Cardiac fibroblast (primary cell): ENCODE measurements at regions not wholly inside any gene's neighbourhood (a gene's known extent, or its start where the extent isn't known, plus 50 kb on each side); places are given as distances from the start of the nearest gene placed in this dataset.
A peak's percentile ranks its signal among the peaks of the same experiment; 100 is the strongest.

Source experiments
- DNase-seq, 2 donors: peaks; one replicate each; pipeline versions ENCODE4 v3.0.0 to v3.0.0-alpha.2; 2010; ENCODE audit warnings: low read depth in 2 of 2
- H3K4me3 ChIP-seq, 2 donors: replicated peaks in 1 of 2; 1 replicate in 1 of 2; 2 replicates in 1 of 2; pipeline ENCODE4 v1.5.1; 2011; ENCODE audit warnings: low read depth in 2 of 2, low read length in 2 of 2, mild to moderate bottlenecking in 2 of 2, moderate library complexity in 1 of 2
- CTCF ChIP-seq: IDR thresholded peaks from one replicate; pipeline ENCODE4 v1.5.1; 2011; ENCODE audit warnings: low read depth, mild to moderate bottlenecking, low read length, inconsistent platforms

- no peak for TF ChIP-seq CTCF
- DNase-seq, result peak in 1 of 2 donors; percentile 7
- H3K4me3 ChIP-seq, result no peak overlapping the region
Measured at GRCh38 chrX:16258882-16259281, 91.6 kb downstream of the MAGEB17 start.

GRCh38 chrX:16267431-16267830, 100.2 kb downstream of the MAGEB17 start:
- no peak overlapping the region for H3K4me3 ChIP-seq
- TF ChIP-seq CTCF, result no peak
- DNase-seq, result no peak

DNA sequence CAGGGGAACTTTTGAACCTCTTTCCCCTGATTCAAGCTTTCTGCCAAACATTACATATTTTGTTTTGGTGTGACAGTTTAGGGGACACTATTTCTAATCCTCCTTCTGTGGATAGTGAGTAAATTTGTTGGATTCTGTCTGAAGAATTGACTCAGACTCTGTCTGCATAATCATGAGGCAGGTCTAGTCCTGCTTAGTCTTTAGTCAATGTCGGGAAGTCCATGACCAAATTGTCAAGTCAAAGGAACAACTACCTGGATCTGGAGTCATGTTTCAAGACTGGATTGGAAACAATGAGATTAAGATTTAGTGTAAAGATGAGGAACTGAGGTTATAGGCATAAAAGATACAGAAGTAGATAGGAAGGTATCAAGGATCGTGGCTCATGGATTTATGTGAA, 100.9 kb downstream of the MAGEB17 start:
- TF ChIP-seq CTCF, result no peak
- no peak overlapping the region for H3K4me3 ChIP-seq
- no peak for DNase-seq

DNA sequence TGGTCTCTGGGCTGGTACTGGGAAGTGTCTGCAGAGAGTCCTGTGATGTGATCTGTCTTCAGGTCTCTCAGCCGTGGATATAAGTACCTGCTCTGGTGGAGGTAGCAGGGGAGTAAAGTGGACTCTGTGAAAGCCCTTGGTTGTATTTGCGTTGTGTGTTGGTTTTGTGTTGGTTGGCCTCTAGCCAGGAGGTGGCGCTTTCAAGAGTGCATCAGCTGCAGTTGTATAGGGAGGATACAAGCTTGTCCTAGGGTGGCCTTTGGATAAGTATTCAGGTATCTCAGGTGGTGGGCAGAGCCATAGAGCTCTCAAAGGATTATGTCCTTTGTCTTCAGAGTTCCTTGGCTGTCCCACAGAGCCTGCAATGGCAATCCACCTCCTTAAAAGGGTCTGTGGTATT, 111.6 kb downstream of the MAGEB17 start:
- H3K4me3 ChIP-seq, result no peak overlapping the region
- no peak for DNase-seq
- no peak for TF ChIP-seq CTCF

DNA sequence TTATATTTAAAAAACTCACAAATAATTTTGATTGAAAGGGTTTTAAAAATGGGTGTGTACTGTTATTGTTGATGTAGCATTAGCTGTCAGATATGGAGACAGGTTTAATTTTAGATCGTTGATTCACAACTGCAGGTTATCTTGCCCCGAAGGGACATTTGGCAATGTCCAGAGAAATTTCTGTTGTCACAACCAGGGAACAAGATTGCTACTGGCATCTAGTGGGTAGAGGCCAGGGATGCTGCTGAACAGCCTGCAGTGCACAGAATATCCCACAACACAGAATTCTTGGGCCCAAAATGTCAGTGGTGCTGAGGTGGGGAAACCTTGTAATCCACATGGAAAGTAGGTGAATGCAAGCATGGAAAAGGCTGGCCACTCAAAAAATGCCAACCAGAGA, 114.9 kb downstream of the MAGEB17 start:
- no peak overlapping the region for H3K4me3 ChIP-seq
- no peak for DNase-seq
- no peak for TF ChIP-seq CTCF

DNA sequence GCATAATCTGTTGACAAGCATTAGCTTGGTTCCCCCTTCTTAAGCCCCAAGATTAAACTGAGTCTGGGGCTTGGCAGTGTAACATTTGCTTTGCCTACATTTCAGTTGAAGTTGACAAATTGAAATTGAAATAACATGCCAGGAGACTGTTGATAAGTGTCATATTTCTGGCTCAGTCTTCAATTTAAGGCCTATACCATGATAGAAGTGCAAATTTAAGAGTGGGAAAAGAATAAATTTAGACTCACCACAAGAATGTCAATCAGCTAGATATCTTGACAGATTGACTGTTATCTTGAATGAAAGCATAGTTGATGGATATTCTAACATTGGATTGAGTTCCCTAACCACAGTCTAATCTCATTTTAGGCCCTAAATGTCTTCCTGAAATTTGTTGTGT, 117.6 kb downstream of the MAGEB17 start:
- no peak for TF ChIP-seq CTCF
- H3K4me3 ChIP-seq, result no peak overlapping the region
- DNase-seq, result no peak

DNA sequence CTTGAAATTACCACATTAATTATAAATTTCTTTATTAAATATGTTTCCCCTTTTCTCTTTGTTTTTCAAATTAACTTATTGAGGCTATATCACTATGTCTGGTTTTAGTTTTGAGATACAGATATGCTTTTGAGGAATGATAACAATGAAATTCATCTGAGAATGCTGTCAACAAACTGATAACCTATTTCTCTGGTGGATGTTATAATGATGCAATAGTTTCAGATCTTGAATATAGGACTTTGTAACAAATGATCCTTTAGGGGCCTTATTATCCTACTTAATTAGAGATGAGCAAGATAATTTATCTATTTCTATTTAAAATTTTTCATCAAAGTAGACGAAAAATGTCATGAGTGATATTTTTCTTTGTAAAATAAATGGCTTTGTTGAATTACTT, 123.7 kb downstream of the MAGEB17 start:
- TF ChIP-seq CTCF, result no peak
- no peak overlapping the region for H3K4me3 ChIP-seq
- no peak for DNase-seq
